ENCODE measurements at regions not wholly inside any gene's neighbourhood (a gene's known extent, or its start where the extent isn't known, plus 50 kb on each side); places are given as distances from the start of the nearest gene placed in this dataset.

GRCh38 chrX:39164212-39164611 lies 363.0 kb downstream of the MID1IP1 start:
- Histone ChIP-seq H4K20me1 (ENCODE audit: insufficient read depth, low read length) (no peaks in the 10 kb centered on the region), H3K9me3 (ENCODE audit: insufficient read depth, low read length) (no peaks in the 10 kb centered on the region), H3K4me2 (ENCODE audit: low read length) (no peak overlapping the region), H3K79me2 (ENCODE audit: low read length) (no peaks in the 10 kb centered on the region), H3K27ac (ENCODE audit: low read length) (no peak overlapping the region), H3K4me1 (ENCODE audit: low read length) (peaks cover 14% of the 10 kb centered on the region), H3K27me3 (ENCODE audit: low read depth, low read length) (no peaks in the 10 kb centered on the region), H3K9ac (ENCODE audit: low read length) (no peak overlapping the region), H3K4me3 (ENCODE audit: low read length) (no peak overlapping the region), H2AFZ (ENCODE audit: low read depth, low read length) (no peak overlapping the region), H3K36me3 (replicated peaks; ENCODE audit: low read depth, low read length) (no peaks in the 10 kb centered on the region)
- TF ChIP-seq EZH2phosphoT487 (IDR thresholded peaks at IDR 0.05; ENCODE audit: low read depth): no peak
- TF ChIP-seq, protein P1, sequence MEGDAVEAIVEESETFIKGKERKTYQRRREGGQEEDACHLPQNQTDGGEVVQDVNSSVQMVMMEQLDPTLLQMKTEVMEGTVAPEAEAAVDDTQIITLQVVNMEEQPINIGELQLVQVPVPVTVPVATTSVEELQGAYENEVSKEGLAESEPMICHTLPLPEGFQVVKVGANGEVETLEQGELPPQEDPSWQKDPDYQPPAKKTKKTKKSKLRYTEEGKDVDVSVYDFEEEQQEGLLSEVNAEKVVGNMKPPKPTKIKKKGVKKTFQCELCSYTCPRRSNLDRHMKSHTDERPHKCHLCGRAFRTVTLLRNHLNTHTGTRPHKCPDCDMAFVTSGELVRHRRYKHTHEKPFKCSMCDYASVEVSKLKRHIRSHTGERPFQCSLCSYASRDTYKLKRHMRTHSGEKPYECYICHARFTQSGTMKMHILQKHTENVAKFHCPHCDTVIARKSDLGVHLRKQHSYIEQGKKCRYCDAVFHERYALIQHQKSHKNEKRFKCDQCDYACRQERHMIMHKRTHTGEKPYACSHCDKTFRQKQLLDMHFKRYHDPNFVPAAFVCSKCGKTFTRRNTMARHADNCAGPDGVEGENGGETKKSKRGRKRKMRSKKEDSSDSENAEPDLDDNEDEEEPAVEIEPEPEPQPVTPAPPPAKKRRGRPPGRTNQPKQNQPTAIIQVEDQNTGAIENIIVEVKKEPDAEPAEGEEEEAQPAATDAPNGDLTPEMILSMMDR (IDR thresholded peaks at IDR 0.05; ENCODE audit: low read depth, low read length): no peak

- no peaks in the 10 kb centered on the region for H4K20me1 ChIP-seq (ENCODE audit: insufficient read depth, low read length)
- H3K4me3 ChIP-seq (ENCODE audit: low read length): no peak overlapping the region
- no peak overlapping the region for H2AFZ ChIP-seq (ENCODE audit: low read depth, low read length)
- no peak overlapping the region for H3K9ac ChIP-seq (ENCODE audit: low read length)
- no peaks in the 10 kb centered on the region for H3K9me3 ChIP-seq (ENCODE audit: insufficient read depth, low read length)
- H3K36me3 ChIP-seq (replicated peaks; ENCODE audit: low read depth, low read length): no peaks in the 10 kb centered on the region
- H3K4me2 ChIP-seq (ENCODE audit: low read length): no peak overlapping the region
- no peak overlapping the region for H3K27ac ChIP-seq (ENCODE audit: low read length)
- TF ChIP-seq, protein P1 (IDR thresholded peaks at IDR 0.05; ENCODE audit: low read depth, low read length): no peak
- no peak for TF ChIP-seq EZH2phosphoT487 (IDR thresholded peaks at IDR 0.05; ENCODE audit: low read depth)
- H3K79me2 ChIP-seq (ENCODE audit: low read length): no peaks in the 10 kb centered on the region
- no peaks in the 10 kb centered on the region; the same call in 1 of the 2 replicates for H3K27me3 ChIP-seq (ENCODE audit: low read depth, low read length)
- H3K4me1 ChIP-seq (ENCODE audit: low read length): peaks cover 4% of the 10 kb centered on the region
These were observed 363.9 kb downstream of the MID1IP1 start for GRCh38 chrX:39165185-39165584.

DNA sequence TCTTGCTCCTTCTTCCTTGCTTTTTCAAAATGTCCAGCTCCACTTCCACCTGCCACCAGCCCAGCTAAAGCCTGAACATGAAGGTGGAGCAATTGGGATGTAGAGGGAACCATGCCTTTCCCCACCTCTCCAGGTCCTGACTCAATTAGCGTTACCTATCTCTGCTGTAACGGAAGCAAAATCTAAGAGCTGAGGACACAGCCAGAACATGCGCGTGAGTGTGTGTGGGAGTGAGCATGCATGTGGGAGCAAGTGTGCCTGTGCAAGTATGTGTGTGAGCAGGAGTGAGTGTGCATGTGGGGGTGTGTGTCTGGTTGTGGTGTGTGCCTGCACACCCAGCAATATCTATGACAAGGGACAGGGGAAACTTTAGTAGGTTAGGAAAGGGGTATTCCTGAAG lies 364.5 kb downstream of the MID1IP1 start:
- H3K4me1 ChIP-seq (ENCODE audit: low read length): no peaks in the 10 kb centered on the region
- H3K4me3 ChIP-seq (ENCODE audit: low read length): no peak overlapping the region
- no peaks in the 10 kb centered on the region; the same call in 1 of the 2 replicates for H3K27me3 ChIP-seq (ENCODE audit: low read depth, low read length)
- H4K20me1 ChIP-seq (ENCODE audit: insufficient read depth, low read length): no peaks in the 10 kb centered on the region
- H3K27ac ChIP-seq (ENCODE audit: low read length): no peak overlapping the region
- TF ChIP-seq, protein P1 (IDR thresholded peaks at IDR 0.05; ENCODE audit: low read depth, low read length): no peak
- TF ChIP-seq EZH2phosphoT487 (IDR thresholded peaks at IDR 0.05; ENCODE audit: low read depth): no peak
- H3K4me2 ChIP-seq (ENCODE audit: low read length): no peak overlapping the region
- H2AFZ ChIP-seq (ENCODE audit: low read depth, low read length): no peak overlapping the region
- H3K79me2 ChIP-seq (ENCODE audit: low read length): no peaks in the 10 kb centered on the region
- H3K36me3 ChIP-seq (replicated peaks; ENCODE audit: low read depth, low read length): no peaks in the 10 kb centered on the region
- H3K9ac ChIP-seq (ENCODE audit: low read length): no peak overlapping the region
- no peaks in the 10 kb centered on the region for H3K9me3 ChIP-seq (ENCODE audit: insufficient read depth, low read length)

DNA sequence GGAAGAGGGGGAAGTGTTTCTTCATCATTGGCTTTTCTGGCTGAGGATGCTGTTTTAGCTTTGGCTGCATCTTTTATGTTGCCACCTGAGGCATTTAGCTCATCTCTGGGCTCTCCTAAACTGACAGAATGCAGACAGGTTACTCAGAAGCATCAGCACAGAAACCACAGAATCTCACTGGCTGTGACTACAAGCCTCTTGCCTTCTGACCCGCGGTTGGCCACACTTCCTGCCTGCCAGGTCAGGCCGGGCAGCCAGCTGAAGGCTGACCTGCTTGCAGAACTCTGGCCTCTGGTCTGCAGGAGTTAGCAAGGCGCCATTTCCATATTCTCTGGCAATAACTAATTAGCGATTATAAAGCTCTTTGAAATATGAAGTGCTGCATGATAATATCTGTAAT lies 366.5 kb downstream of the MID1IP1 start:
- Histone ChIP-seq H3K4me1 (ENCODE audit: low read length) (no peaks in the 10 kb centered on the region), H3K4me3 (ENCODE audit: low read length) (no peak overlapping the region), H3K9me3 (ENCODE audit: insufficient read depth, low read length) (no peaks in the 10 kb centered on the region), H3K27ac (ENCODE audit: low read length) (no peak overlapping the region), H3K4me2 (ENCODE audit: low read length) (no peak overlapping the region), H3K27me3 (ENCODE audit: low read depth, low read length) (no peaks in the 10 kb centered on the region; the same call in 1 of the 2 replicates), H3K79me2 (ENCODE audit: low read length) (no peaks in the 10 kb centered on the region), H3K36me3 (replicated peaks; ENCODE audit: low read depth, low read length) (no peaks in the 10 kb centered on the region), H2AFZ (ENCODE audit: low read depth, low read length) (no peak overlapping the region), H4K20me1 (ENCODE audit: insufficient read depth, low read length) (no peaks in the 10 kb centered on the region), H3K9ac (ENCODE audit: low read length) (no peak overlapping the region)
- no peak for TF ChIP-seq EZH2phosphoT487 (IDR thresholded peaks at IDR 0.05; ENCODE audit: low read depth)
- TF ChIP-seq, protein P1 (IDR thresholded peaks at IDR 0.05; ENCODE audit: low read depth, low read length): no peak

Data from OCI-LY3 (cell line).